Activated naive CD4-positive, alpha-beta T cell (primary cell): ENCODE measurements at regions not wholly inside any gene's neighbourhood (a gene's known extent, or its start where the extent isn't known, plus 50 kb on each side); places are given as distances from the start of the nearest gene placed in this dataset.
"Not testable (repeated sequence)": the region's sequence is repeated elsewhere in the genome, so short reads cannot be mapped to it uniquely, and the experiment has no call there.

Source experiments
- DNase-seq, 4 experiments: peaks; one replicate each; lab custom pipeline; 2025; lab: John Stamatoyannopoulos, UW

- DNase-seq: no peak
Observed at GRCh38 chr14:30160608-30161007, 233.0 kb upstream of the PRKD1 start.

DNA sequence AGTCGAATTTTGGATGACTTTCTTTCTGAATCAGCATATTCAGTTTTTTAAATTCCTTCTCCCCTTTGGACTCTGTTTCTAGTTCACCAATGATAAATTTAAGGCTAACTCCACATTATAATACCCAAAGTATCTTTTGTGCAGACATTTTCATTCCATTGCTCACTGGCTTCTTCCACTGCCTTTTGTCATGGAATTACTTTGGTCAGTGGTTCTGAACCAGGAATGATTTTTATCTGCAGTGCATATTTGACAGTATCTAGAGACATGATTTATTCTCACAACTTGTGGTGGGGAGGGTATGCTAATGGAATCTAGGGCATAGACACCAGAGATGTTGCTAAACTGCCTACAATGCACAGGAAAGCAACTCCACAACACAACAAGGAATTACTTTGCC, 234.4 kb upstream of the PRKD1 start:
- DNase-seq: no peak

DNA sequence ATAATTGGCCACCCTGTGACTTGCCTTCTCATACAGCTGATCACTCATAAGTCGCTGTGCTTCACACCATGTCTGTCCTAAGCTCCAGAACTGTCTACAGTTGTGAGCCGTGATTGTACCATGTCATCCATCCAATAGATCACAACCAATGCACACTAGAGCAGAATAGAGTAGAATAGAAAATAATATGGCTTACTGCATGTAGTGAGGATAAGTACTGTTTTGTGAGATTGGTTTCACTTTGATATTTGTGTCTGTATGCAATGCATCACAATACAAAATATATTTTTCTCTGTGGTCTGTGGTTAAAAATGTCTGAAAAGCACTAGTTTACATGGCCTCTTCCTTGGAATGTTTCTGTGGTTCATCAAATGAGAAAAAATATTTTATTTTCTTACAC, 237.6 kb upstream of the PRKD1 start:
- DNase-seq: no peak

DNA sequence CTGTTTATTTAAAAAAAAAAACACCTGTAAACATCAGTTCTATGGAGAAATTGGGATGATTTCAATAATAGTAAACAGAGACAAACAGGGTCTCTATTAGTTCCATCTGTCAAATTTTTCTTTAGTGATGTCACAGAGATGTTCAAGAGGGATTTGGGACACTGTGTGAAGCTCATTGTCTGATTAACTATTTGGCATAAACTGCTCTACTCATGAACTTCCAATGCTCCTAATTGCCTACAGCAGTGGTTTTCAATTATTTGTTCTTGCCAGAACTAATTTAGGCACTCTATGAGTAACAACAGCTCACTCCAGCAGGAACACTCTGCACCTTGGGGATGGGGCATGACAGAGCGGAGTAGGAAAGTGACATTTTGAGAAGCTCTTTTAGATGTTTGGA, 250.1 kb upstream of the PRKD1 start:
- DNase-seq: no peak

DNA sequence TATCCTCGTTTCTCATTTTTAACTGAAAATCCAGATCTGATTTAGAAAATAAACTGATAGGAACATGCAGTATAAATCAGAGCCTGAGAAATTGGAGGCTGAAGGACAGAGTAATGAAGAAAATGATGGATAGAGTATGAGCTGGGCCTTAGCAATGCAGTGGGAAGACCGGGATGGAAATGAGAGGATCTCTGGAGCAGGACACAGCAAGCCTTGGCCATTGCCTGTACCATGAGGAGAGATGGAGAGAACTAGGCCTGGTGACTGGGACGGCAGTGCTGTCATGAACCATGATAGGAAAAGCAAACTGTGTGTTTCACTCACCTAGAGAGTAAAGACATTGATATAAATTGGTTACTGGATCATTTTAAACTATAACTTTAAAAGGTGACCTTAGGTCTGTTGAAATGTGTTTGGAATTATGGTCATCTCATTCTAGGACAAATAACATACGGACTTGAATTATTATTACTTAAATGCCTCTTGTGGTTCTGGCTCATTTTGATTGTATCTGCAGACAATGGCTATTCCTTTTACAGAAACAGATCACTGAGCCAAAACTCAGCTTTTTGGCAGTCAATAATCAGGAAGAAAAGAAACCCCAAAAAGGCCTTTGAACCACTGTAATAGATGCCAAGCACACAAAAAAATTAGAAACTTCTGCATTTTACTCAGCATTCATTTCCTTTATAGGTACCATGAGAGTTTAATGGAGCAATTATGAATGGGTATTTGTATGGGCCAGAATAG, 251.9 kb upstream of the PRKD1 start:
- no peak for DNase-seq

DNA sequence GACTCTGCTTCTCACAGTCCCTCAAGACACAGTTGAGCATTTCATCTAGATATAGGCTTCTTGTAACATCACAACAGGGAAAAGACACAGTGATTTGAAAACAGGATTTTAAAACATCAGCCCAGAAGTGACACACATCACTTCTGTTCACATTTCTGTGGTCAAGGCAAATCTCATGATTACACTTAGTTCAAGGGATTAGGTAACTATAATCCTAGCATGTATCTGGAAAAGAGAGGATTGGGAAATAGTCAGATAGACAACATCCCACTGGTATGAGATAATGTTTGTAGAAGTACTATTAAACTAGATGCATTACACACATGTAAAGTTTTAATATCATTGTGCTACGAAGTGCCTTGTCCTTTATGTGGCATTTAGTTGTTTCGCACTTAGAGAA, 252.6 kb upstream of the PRKD1 start:
- DNase-seq: no peak

- no peak for DNase-seq
Observed at GRCh38 chr14:30185832-30186231, 258.2 kb upstream of the PRKD1 start.

- no peak for DNase-seq
Observed at GRCh38 chr14:30191639-30192279, 264.1 kb upstream of the PRKD1 start.

GRCh38 chr14:30193101-30193500, 265.5 kb upstream of the PRKD1 start:
- no peak for DNase-seq

- DNase-seq: no peak
Observed at GRCh38 chr14:30193845-30194501, 266.3 kb upstream of the PRKD1 start.

- DNase-seq: no peak
Observed at GRCh38 chr14:30194741-30195148, 267.1 kb upstream of the PRKD1 start.

DNA sequence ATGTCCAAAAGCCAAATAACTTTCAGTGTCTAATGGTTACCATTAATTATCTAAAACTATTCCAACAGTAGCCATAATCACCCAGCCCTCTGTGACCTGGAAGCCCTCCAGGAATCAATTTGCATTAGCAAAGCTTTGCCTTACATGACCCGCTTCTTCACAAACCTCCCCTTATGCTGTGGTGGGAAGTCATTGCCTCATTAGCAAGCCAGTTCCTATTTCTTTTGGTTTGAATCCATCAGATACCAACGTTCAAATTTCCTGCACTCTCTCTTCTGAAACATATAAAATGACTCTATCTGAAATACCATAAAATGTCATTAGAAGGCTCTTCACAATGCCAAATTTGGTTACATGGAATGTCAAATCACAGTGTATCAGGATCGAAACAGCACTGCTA, 268.3 kb upstream of the PRKD1 start:
- no peak for DNase-seq

DNA sequence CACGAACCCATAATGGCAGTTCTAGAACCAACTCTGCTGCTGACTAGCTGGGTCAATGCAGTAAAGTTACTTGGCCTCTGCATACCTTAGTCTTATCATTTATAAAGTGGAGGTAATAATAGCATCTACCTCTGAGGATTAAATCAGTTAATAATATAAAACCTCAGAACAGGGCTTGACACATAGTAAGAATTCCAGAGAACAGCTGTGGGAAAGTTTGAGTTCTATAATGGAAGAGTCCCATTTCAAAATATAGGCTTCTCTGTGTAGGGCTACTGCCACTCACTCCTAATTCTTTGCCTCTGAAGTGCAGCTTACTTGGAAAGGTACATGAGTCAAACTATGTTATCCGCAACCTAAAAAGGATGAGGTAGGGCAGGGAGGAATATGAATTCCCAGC, 269.2 kb upstream of the PRKD1 start:
- DNase-seq: no peak

- not testable (repeated sequence) for DNase-seq
Observed at GRCh38 chr14:30198720-30199119, 271.1 kb upstream of the PRKD1 start.

DNA sequence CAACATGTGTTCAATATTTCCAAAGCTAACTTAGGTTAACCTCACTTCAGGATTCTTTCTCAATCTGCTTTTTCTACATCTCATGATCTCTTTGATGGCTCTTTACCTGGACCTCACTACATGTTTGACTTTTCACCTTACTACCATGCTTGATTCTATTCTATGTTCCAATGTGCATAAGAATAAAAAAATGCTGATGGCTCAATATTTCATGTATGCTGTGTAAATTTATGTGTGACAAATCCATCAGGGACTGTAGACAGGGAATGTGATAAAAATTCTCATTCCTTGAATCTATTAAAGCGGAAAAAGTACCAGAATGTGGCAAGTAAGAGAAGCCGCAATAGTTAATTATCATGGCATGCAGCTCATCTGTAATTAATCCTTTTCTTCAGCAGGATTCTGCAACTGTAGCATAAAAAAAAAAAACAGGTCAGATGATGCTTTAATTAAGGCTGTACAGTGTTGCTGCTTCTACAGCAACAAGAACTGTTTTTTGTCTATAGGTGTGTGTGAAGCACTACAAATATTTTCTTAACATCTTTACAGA, 276.9 kb upstream of the PRKD1 start:
- no peak for DNase-seq

DNA sequence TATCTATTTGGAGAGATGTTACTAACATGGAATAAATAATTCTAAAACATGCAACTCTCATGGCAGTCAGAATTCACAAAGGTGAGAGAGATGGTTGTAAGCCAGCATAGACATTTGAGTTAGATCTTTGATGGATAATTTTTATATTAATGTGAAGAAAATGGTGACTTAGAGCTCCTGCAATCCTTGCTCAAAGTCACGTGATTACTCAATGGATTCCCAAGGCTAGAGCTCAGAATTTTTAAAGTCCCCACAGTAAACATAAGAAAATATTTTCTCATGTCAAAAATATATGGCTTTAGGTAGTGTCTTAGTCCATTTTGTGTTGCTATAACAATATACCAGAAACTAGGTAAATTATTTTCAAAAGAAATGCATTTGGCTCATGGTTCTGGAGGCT, 281.5 kb upstream of the PRKD1 start:
- DNase-seq: no peak

DNA sequence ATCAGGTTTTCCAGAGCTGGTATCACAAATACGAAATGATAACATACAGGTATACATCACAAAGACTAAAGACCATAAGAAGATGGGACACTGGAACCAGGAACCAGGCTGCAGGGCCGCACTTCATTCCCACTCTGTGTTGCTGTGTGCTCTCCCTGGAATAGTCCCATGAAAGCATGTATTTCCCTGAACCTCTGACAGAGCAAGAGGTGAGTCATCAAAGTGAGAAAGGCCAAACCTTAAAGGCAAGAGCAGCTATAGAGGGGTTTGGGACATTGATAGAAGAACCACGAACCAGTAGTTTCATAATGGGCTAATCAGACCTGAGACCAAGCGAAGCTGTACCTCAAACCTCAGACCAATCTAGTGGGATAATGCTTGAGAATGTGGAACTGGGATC, 283.0 kb upstream of the PRKD1 start:
- no peak for DNase-seq

GRCh38 chr14:30211326-30211725, 283.7 kb upstream of the PRKD1 start:
- no peak for DNase-seq

DNA sequence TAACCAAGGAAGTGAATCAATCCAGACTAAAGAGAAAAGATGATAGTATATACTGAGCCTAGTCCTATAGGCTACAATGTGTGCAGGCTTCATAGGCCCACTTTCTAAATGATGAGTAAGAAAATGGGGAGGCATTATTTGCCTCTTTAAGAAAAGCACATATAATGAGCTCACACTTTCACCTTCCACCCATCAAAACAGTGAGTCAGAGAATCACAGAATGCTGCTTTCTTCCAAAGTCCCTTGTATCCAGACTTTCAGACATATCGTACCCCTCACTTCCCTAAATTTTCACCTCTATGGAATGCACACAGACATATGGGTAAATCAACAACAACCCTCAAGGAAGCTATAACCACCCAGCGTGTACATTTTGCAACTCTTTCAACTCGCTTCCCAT, 286.4 kb upstream of the PRKD1 start:
- no peak for DNase-seq

- no peak for DNase-seq
Observed at GRCh38 chr14:30214461-30215090, 286.9 kb upstream of the PRKD1 start.

- no peak for DNase-seq
Observed at GRCh38 chr14:30218907-30219306, 291.3 kb upstream of the PRKD1 start.

DNA sequence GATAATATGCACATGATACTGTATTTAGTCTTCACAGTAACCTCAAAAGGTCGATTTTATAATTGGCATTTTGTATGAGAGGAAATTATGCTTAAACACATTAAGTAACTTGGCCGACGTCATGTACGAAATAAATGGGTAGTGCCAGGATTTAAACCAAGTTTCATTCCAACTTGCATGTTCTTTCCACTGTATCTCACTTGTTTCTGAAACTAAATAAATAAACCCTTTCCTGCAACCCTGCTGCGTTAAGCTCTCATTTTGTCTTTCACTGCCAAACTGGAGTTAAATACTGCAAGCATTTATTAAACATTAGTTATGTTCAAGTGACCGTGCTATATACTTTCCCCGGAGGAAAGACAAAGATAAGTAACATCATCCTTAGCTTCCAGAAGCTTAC, 293.9 kb upstream of the PRKD1 start:
- DNase-seq: no peak

DNA sequence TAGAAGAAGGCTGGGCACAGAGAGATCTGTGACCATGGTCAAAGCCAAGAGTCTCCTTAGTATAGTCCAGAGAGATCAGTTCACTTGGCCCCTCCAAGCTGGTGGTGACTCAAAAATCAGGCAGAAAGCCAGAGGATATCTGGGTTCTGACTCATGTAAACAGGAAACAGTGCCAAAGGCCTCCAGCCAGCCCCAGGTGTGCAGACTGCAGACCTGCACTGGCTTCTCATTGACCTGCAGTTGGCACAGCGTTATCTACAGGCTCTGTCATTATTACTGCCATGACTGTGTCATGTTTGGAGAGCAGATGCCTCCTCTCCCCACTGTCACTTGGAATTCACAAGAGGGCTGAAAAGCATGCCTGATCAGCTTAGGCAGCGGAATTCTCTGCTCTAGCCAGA, 295.7 kb upstream of the PRKD1 start:
- DNase-seq: no peak
